Lung (tissue), 11 donors: ENCODE measurements at regions not wholly inside any gene's neighbourhood (a gene's known extent, or its start where the extent isn't known, plus 50 kb on each side); places are given as distances from the start of the nearest gene placed in this dataset.

Source experiments
- ATAC-seq: fragments of 200-7000 bp; cut with Tn5 transposase; one replicate; pipeline ENCODE4 v1.9.1; 2020; ENCODE audit warnings: moderate number of reproducible peaks; ENCODE audit not compliant: insufficient read depth, low FRiP score
- DNase-seq, 3 donors: peaks; one replicate each; pipeline ENCODE4 v3.0.0-alpha.2; 2013 to 2017
- H3K27ac ChIP-seq, 2 donors: one replicate each; pipeline ENCODE4 v1.5.1; 2013; ENCODE audit warnings: mild to moderate bottlenecking in 2 of 2, moderate library complexity in 2 of 2, control low read depth in 1 of 2, inconsistent platforms in 1 of 2, low read depth in 1 of 2, low read length in 1 of 2
- H3K27me3 ChIP-seq, 3 donors: one replicate each; pipeline ENCODE4 v1.5.1; 2013; ENCODE audit warnings: low read length in 2 of 3; ENCODE audit not compliant: control insufficient read depth in 3 of 3, insufficient read depth in 3 of 3
- H3K36me3 ChIP-seq, 4 donors: one replicate each; pipeline ENCODE4 v1.5.1; 2013; ENCODE audit warnings: low read length in 4 of 4, mild to moderate bottlenecking in 1 of 4, moderate library complexity in 1 of 4; ENCODE audit not compliant: control insufficient read depth in 4 of 4, insufficient read depth in 4 of 4
- H3K4me1 ChIP-seq, 5 donors: one replicate each; pipeline ENCODE4 v1.5.1; 2013; ENCODE audit warnings: low read length in 5 of 5, mild to moderate bottlenecking in 2 of 5, moderate library complexity in 1 of 5; ENCODE audit not compliant: control insufficient read depth in 5 of 5, insufficient read depth in 5 of 5
- H3K4me3 ChIP-seq: one replicate; pipeline ENCODE4 v1.5.1; 2013; ENCODE audit warnings: mild to moderate bottlenecking, control low read depth, moderate library complexity
- H3K9ac ChIP-seq, 2 donors: one replicate each; pipeline ENCODE4 v1.5.1; 2013; ENCODE audit warnings: low read length in 2 of 2, control low read depth in 1 of 2; ENCODE audit not compliant: insufficient read depth in 1 of 2
- H3K9me3 ChIP-seq, 4 donors: one replicate each; pipeline ENCODE4 v1.5.1; 2013; ENCODE audit warnings: low read length in 3 of 4, mild to moderate bottlenecking in 1 of 4, moderate library complexity in 1 of 4; ENCODE audit not compliant: control insufficient read depth in 4 of 4, insufficient read depth in 3 of 4
- CTCF ChIP-seq: IDR thresholded peaks from 2 replicates; pipeline ENCODE4 v1.5.1; 2012; ENCODE audit warnings: mild to moderate bottlenecking; ENCODE audit errors: control extremely low read depth, extremely low read depth
- WGBS, 2 donors: extraction: QIAGEN DNeasy Blood & Tissue Kit; methylation state at CpG; one replicate each; pipeline ENCODE4 v1.1.7; 2013; 5-methylcytosine and 5-hydroxymethylcytosine counted together
- donor health status: control.
- donor health status: control.
- donor health status: Bipolar disorder and iron deficiency.
- donor health status: healthy.
- donor health status: DM: yes; HTN: yes; CAD: no.

DNA sequence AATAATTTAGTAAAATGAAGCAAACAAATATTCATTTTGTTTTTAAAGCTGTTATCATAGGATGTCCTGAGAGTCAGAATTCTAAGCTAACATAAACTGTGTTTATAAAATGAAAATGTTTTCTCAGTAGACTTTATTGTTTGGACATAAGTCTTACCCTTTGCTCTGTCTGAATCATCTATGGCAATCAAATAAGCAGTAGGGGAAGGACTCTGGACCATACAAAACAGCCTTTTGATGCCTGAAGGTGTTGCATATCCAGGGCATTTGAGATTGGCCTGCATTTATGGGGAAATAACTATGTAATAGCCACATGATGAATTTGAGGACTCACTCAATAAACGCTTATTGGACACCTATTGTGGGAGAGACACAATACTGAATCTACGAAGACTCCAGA lies 123.0 kb upstream of the ATP5MC3 start:
- TF ChIP-seq CTCF = no peak
- Histone ChIP-seq H3K36me3 (no peaks in the 10 kb centered on the region), H3K9ac (no peak overlapping the region), H3K9me3 (no peaks in the 10 kb centered on the region), H3K27me3 (peaks cover 0 to 4% (median 0%) of the 10 kb centered on the region in 3 donors), H3K4me3 (no peak overlapping the region), H3K4me1 (no peaks in the 10 kb centered on the region), H3K27ac (no peak overlapping the region)
- 93 to 95% methylated on average over 2 of the region's 2 CpGs for WGBS, 2 donors
- no peak for ATAC-seq
- no peak for DNase-seq

GRCh38 chr2:175293776-175294175 lies 112.3 kb upstream of the ATP5MC3 start:
- ATAC-seq (no peak), DNase-seq (no peak)
- Histone ChIP-seq H3K27me3 (no peaks in the 10 kb centered on the region), H3K9ac (no peak overlapping the region), H3K27ac (no peak overlapping the region), H3K9me3 (no peaks in the 10 kb centered on the region), H3K4me3 (no peak overlapping the region), H3K36me3 (no peaks in the 10 kb centered on the region), H3K4me1 (no peaks in the 10 kb centered on the region)
- WGBS, 2 donors = 65 to 75% methylated on average over 4 of the region's 4 CpGs
- TF ChIP-seq CTCF = no peak

- Histone ChIP-seq H3K9me3 (no peaks in the 10 kb centered on the region), H3K27ac (no peak overlapping the region), H3K4me3 (no peak overlapping the region), H3K36me3 (no peaks in the 10 kb centered on the region), H3K9ac (no peak overlapping the region), H3K27me3 (no peaks in the 10 kb centered on the region), H3K4me1 (no peaks in the 10 kb centered on the region)
- DNase-seq = no peak
- ATAC-seq = no peak
- TF ChIP-seq CTCF = no peak
- WGBS, 2 donors = 87 to 89% methylated on average over 3 of the region's 3 CpGs
These were observed 111.7 kb upstream of the ATP5MC3 start for GRCh38 chr2:175293195-175293594.

DNA sequence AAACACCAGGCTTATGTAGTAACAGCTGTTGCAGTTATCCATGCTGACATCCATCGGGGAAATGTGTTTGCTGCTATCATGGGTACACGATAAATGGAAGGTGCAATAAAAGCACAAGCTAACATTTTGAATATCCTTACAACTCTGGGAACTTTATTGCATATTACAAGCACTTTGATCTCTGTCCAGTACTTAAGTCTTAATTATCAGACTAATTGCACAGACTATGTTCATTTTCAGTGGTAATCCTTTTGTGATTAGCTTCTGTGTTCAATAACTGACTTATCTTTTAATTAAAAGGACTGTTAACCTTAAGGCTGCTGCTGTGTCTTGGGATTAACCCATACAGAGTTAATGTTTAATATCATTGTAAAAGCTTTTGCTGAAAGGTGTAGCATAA lies 101.4 kb upstream of the ATP5MC3 start:
- no peak for TF ChIP-seq CTCF
- no peaks in the 10 kb centered on the region for H3K36me3 ChIP-seq
- no peak overlapping the region for H3K4me3 ChIP-seq
- no peak overlapping the region for H3K27ac ChIP-seq
- H3K4me1 ChIP-seq = no peaks in the 10 kb centered on the region
- no peaks in the 10 kb centered on the region for H3K9me3 ChIP-seq
- DNase-seq (no peak), ATAC-seq (no peak)
- H3K27me3 ChIP-seq = peaks cover 0 to 5% (median 0%) of the 10 kb centered on the region in 3 donors
- 89 to 98% methylated on average over 2 of the region's 2 CpGs for WGBS, 2 donors
- no peak overlapping the region for H3K9ac ChIP-seq
